GM19238 (cell line): ENCODE measurements at regions not wholly inside any gene's neighbourhood (a gene's known extent, or its start where the extent isn't known, plus 50 kb on each side); places are given as distances from the start of the nearest gene placed in this dataset.

Experiments
- DNase-seq: peaks from one replicate; pipeline ENCODE4 v3.0.0; 2011; ENCODE audit warnings: low spot score; ENCODE audit not compliant: insufficient read length

GRCh38 chr11:104602643-104603042, 295.6 kb downstream of the CASP12 start:
- no peak for DNase-seq

- no peak for DNase-seq
Observed at GRCh38 chr11:104594228-104594958, 303.9 kb downstream of the CASP12 start.

GRCh38 chr11:104588970-104589369, 309.3 kb downstream of the CASP12 start:
- no peak for DNase-seq

GRCh38 chr11:104588446-104588845, 309.8 kb downstream of the CASP12 start:
- DNase-seq = no peak

GRCh38 chr11:104584823-104585222, 313.4 kb downstream of the CASP12 start:
- DNase-seq = no peak

- DNase-seq = no peak
Observed at GRCh38 chr11:104583857-104584256, 314.4 kb downstream of the CASP12 start.

- DNase-seq = no peak
Observed at GRCh38 chr11:104582431-104582830, 315.8 kb downstream of the CASP12 start.

- DNase-seq = no peak
Observed at GRCh38 chr11:104581246-104581980, 316.8 kb downstream of the CASP12 start.

- no peak for DNase-seq
Observed at GRCh38 chr11:104573441-104573990, 324.7 kb downstream of the CASP12 start.

- DNase-seq = no peak
Observed at GRCh38 chr11:104572279-104572678, 326.0 kb downstream of the CASP12 start.

- no peak for DNase-seq
Observed at GRCh38 chr11:104570078-104570701, 328.1 kb downstream of the CASP12 start.

- DNase-seq = no peak
Observed at GRCh38 chr11:104565583-104565961, 332.7 kb downstream of the CASP12 start.

GRCh38 chr11:104564921-104565582, 333.2 kb downstream of the CASP12 start:
- DNase-seq = no peak

- DNase-seq = no peak
Observed at GRCh38 chr11:104556606-104557301, 341.5 kb downstream of the CASP12 start.

GRCh38 chr11:104549019-104549418, 349.2 kb downstream of the CASP12 start:
- no peak for DNase-seq

- no peak for DNase-seq
Observed at GRCh38 chr11:104547996-104548661, 350.1 kb downstream of the CASP12 start.

GRCh38 chr11:104546501-104546900, 351.8 kb downstream of the CASP12 start:
- no peak for DNase-seq

GRCh38 chr11:104541701-104542100, 356.6 kb downstream of the CASP12 start:
- DNase-seq = no peak

- no peak for DNase-seq
Observed at GRCh38 chr11:104538313-104538712, 359.9 kb downstream of the CASP12 start.

- no peak for DNase-seq
Observed at GRCh38 chr11:104534278-104534677, 364.0 kb downstream of the CASP12 start.
